WTC11 (cell line): ENCODE measurements at regions not wholly inside any gene's neighbourhood (a gene's known extent, or its start where the extent isn't known, plus 50 kb on each side); places are given as distances from the start of the nearest gene placed in this dataset.

ENCODE experiments used
- MAX ChIP-seq: sonication (generic); formaldehyde crosslinking; IDR thresholded peaks from 2 replicates; pipeline ENCODE4 v1.8.0; 2022; ENCODE audit warnings: mild to moderate bottlenecking, missing genetic modification reagents
- MYBL2 ChIP-seq: sonication (generic); formaldehyde crosslinking; IDR thresholded peaks from 2 replicates; pipeline ENCODE4 v1.8.1; 2023; ENCODE audit warnings: mild to moderate bottlenecking, moderate library complexity, missing genetic modification reagents
- NFYB ChIP-seq: sonication (generic); formaldehyde crosslinking; conservative IDR thresholded peaks from 2 replicates; pipeline ENCODE4 v1.8.0; 2022; ENCODE audit warnings: low read depth, missing genetic modification reagents
- NR2C2 ChIP-seq: sonication (generic); formaldehyde crosslinking; IDR thresholded peaks from 2 replicates; pipeline ENCODE4 v1.8.0; 2022; ENCODE audit warnings: mild to moderate bottlenecking, missing genetic modification reagents
- OVOL2 ChIP-seq: fragments of 250-450 bp; sonication (Bioruptor Pico); IDR thresholded peaks from 2 replicates; pipeline ENCODE4 v1.9.0; 2021; ENCODE audit warnings: mild to moderate bottlenecking, borderline replicate concordance
- RELA ChIP-seq: sonication (generic); formaldehyde crosslinking; IDR thresholded peaks from 2 replicates; pipeline ENCODE4 v1.8.1; 2022; ENCODE audit warnings: missing genetic modification reagents, mild to moderate bottlenecking, borderline replicate concordance
- SMAD3 ChIP-seq: sonication (generic); formaldehyde crosslinking; IDR thresholded peaks from 2 replicates; pipeline ENCODE4 v1.8.0; 2022; ENCODE audit warnings: missing genetic modification reagents, mild to moderate bottlenecking, borderline replicate concordance
- TF ChIP-seq, protein P1 (sequence below): fragments of 200-600 bp; IDR thresholded peaks from 2 replicates; pipeline ENCODE4 v1.8.0; 2022; ENCODE audit warnings: antibody characterized with exemption
- TF ChIP-seq, protein P2 (sequence below): sonication (generic); formaldehyde crosslinking; IDR thresholded peaks from 2 replicates; pipeline ENCODE4 v1.8.1; 2023; ENCODE audit warnings: mild to moderate bottlenecking, missing genetic modification reagents, moderate library complexity

DNA sequence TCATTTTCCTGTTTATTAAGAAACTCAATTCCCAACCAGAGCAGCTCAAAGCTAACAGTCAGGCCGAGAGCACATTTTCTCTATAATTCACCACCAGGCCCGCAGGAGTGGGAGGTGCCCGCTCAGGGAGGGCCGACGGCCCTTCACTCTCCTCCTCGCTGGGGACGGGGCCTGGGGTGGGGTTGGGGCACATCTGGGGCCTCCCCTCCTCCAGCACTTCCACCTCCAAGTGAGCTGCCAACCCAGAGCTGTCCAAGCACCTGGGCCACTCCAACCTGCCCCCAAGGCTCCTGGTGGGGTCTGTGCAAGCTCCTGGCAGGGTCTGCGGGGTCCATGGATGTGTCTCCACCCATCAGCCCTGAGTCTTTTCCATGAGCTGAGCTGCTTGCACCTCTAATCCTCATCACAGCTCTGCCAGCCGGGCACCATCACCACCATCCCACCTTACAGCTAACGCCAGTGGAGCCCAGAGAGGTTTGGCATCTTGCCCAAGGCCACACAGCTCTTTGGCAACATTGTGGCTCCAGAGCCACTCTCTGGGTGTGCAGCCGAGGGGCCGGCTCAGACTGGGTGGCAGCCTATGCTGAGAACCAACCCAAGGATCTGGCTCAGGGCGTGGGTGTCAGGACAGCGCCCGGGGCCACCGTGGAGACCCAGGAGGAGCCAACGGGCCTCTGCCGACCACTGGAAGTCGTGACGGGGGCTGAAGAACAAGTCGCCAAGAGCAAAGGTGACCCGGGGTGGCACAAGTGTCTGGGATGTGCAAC is 193.5 kb downstream of the BRD1 start:
- TF ChIP-seq, protein P1, sequence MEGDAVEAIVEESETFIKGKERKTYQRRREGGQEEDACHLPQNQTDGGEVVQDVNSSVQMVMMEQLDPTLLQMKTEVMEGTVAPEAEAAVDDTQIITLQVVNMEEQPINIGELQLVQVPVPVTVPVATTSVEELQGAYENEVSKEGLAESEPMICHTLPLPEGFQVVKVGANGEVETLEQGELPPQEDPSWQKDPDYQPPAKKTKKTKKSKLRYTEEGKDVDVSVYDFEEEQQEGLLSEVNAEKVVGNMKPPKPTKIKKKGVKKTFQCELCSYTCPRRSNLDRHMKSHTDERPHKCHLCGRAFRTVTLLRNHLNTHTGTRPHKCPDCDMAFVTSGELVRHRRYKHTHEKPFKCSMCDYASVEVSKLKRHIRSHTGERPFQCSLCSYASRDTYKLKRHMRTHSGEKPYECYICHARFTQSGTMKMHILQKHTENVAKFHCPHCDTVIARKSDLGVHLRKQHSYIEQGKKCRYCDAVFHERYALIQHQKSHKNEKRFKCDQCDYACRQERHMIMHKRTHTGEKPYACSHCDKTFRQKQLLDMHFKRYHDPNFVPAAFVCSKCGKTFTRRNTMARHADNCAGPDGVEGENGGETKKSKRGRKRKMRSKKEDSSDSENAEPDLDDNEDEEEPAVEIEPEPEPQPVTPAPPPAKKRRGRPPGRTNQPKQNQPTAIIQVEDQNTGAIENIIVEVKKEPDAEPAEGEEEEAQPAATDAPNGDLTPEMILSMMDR: no peak
- TF ChIP-seq NFYB (CRISPR knock-in tag) (no peak), RELA (CRISPR knock-in tag) (no peak), NR2C2 (CRISPR knock-in tag) (no peak), MYBL2 (CRISPR knock-in tag) (no peak), OVOL2 (CRISPR knock-in tag) (no peak), MAX (CRISPR knock-in tag) (no peak), SMAD3 (CRISPR knock-in tag) (no peak)
- TF ChIP-seq, protein P2, sequence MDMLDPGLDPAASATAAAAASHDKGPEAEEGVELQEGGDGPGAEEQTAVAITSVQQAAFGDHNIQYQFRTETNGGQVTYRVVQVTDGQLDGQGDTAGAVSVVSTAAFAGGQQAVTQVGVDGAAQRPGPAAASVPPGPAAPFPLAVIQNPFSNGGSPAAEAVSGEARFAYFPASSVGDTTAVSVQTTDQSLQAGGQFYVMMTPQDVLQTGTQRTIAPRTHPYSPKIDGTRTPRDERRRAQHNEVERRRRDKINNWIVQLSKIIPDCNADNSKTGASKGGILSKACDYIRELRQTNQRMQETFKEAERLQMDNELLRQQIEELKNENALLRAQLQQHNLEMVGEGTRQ (CRISPR knock-in tag): no peak
